ENCODE measurements at regions not wholly inside any gene's neighbourhood (a gene's known extent, or its start where the extent isn't known, plus 50 kb on each side); places are given as distances from the start of the nearest gene placed in this dataset.
A peak's percentile ranks its signal among the peaks of the same experiment; 100 is the strongest.
"Not testable (repeated sequence)": the region's sequence is repeated elsewhere in the genome, so short reads cannot be mapped to it uniquely, and the experiment has no call there.

- DNase-seq (ENCODE audit: low read depth, low spot score), result no peak
- no peak overlapping the region for H3K27ac ChIP-seq
These were observed 248.0 kb upstream of the SFRP2 start for GRCh38 chr4:154036856-154037255.

GRCh38 chr4:154035341-154035740 lies 246.5 kb upstream of the SFRP2 start:
- no peak for DNase-seq (ENCODE audit: low read depth, low spot score)
- H3K27ac ChIP-seq, result no peak overlapping the region

- no peak for DNase-seq (ENCODE audit: low read depth, low spot score)
- H3K27ac ChIP-seq, result no peak overlapping the region
These were observed 245.0 kb upstream of the SFRP2 start for GRCh38 chr4:154033921-154034320.

GRCh38 chr4:154032914-154033313 lies 244.0 kb upstream of the SFRP2 start:
- DNase-seq (ENCODE audit: low read depth, low spot score), result no peak
- no peak overlapping the region for H3K27ac ChIP-seq

GRCh38 chr4:154030746-154031145 lies 241.9 kb upstream of the SFRP2 start:
- no peak for DNase-seq (ENCODE audit: low read depth, low spot score)
- no peak overlapping the region for H3K27ac ChIP-seq

- H3K27ac ChIP-seq, result no peak overlapping the region
- no peak for DNase-seq (ENCODE audit: low read depth, low spot score)
These were observed 241.3 kb upstream of the SFRP2 start for GRCh38 chr4:154030152-154030551.

- no peak for DNase-seq (ENCODE audit: low read depth, low spot score)
- H3K27ac ChIP-seq, result no peak overlapping the region
These were observed 240.3 kb upstream of the SFRP2 start for GRCh38 chr4:154029171-154029570.

- H3K27ac ChIP-seq, result no peak overlapping the region
- no peak for DNase-seq (ENCODE audit: low read depth, low spot score)
These were observed 236.2 kb upstream of the SFRP2 start for GRCh38 chr4:154025110-154025509.

- DNase-seq (ENCODE audit: low read depth, low spot score), result no peak
- no peak overlapping the region for H3K27ac ChIP-seq
These were observed 235.3 kb upstream of the SFRP2 start for GRCh38 chr4:154024097-154024694.

GRCh38 chr4:154023671-154024070 lies 234.8 kb upstream of the SFRP2 start:
- not testable (repeated sequence) for DNase-seq (ENCODE audit: low read depth, low spot score); H3K27ac ChIP-seq

GRCh38 chr4:154019811-154020210 lies 230.9 kb upstream of the SFRP2 start:
- DNase-seq (ENCODE audit: low read depth, low spot score), result no peak
- no peak overlapping the region for H3K27ac ChIP-seq

- H3K27ac ChIP-seq, result no peak overlapping the region
- no peak for DNase-seq (ENCODE audit: low read depth, low spot score)
These were observed 229.8 kb upstream of the SFRP2 start for GRCh38 chr4:154018659-154019058.

- no peak overlapping the region for H3K27ac ChIP-seq
- DNase-seq (ENCODE audit: low read depth, low spot score), result no peak
These were observed 226.7 kb upstream of the SFRP2 start for GRCh38 chr4:154015578-154015977.

- no peak overlapping the region for H3K27ac ChIP-seq
- DNase-seq (ENCODE audit: low read depth, low spot score), result no peak
These were observed 225.8 kb upstream of the SFRP2 start for GRCh38 chr4:154014407-154015321.

GRCh38 chr4:154013576-154013975 lies 224.7 kb upstream of the SFRP2 start:
- DNase-seq (ENCODE audit: low read depth, low spot score), result no peak
- H3K27ac ChIP-seq, result no peak overlapping the region

- no peak overlapping the region for H3K27ac ChIP-seq
- DNase-seq (ENCODE audit: low read depth, low spot score), result no peak
These were observed 221.5 kb upstream of the SFRP2 start for GRCh38 chr4:154010371-154010770.

- DNase-seq (ENCODE audit: low read depth, low spot score), result no peak
- no peak overlapping the region for H3K27ac ChIP-seq
These were observed 220.9 kb upstream of the SFRP2 start for GRCh38 chr4:154009788-154010187.

- DNase-seq (ENCODE audit: low read depth, low spot score), result peak; percentile 2
- H3K27ac ChIP-seq, result no peak overlapping the region
These were observed 220.3 kb upstream of the SFRP2 start for GRCh38 chr4:154009191-154009590.

GRCh38 chr4:154005171-154005520 lies 216.3 kb upstream of the SFRP2 start:
- DNase-seq (ENCODE audit: low read depth, low spot score), result no peak
- no peak overlapping the region for H3K27ac ChIP-seq

GRCh38 chr4:154004507-154005170 lies 215.8 kb upstream of the SFRP2 start:
- no peak for DNase-seq (ENCODE audit: low read depth, low spot score)

GRCh38 chr4:154004016-154004415 lies 215.1 kb upstream of the SFRP2 start:
- H3K27ac ChIP-seq, result no peak overlapping the region
- DNase-seq (ENCODE audit: low read depth, low spot score), result no peak

More at GRCh38 chr4:154004507-154005170, 215.8 kb upstream of the SFRP2 start:
- no peak overlapping the region for H3K27ac ChIP-seq
